Mesendoderm (in vitro differentiated cells): ENCODE measurements at regions not wholly inside any gene's neighbourhood (a gene's known extent, or its start where the extent isn't known, plus 50 kb on each side); places are given as distances from the start of the nearest gene placed in this dataset.
A peak's percentile ranks its signal among the peaks of the same experiment; 100 is the strongest.

Experiments
- DNase-seq: peaks from one replicate; pipeline ENCODE4 v3.0.0; 2013
- H2AK5ac ChIP-seq: 2 replicates; pipeline ENCODE4 v1.6.1; 2013; ENCODE audit warnings: low read length, inconsistent platforms
- H2BK120ac ChIP-seq: 2 replicates; pipeline ENCODE4 v1.6.1; 2013; ENCODE audit warnings: low read depth, mild to moderate bottlenecking, low read length, moderate library complexity, mixed read lengths
- H2BK15ac ChIP-seq: replicated peaks from 2 replicates; pipeline ENCODE4 v1.6.1; 2013; ENCODE audit warnings: low read depth, mild to moderate bottlenecking, moderate library complexity
- H2BK5ac ChIP-seq: 2 replicates; pipeline ENCODE4 v1.6.1; 2013; ENCODE audit warnings: low read length, inconsistent platforms
- H3K18ac ChIP-seq: 2 replicates; pipeline ENCODE4 v1.6.1; 2013; ENCODE audit warnings: mild to moderate bottlenecking, low read length, mixed read lengths
- H3K23ac ChIP-seq: one replicate; pipeline ENCODE4 v1.6.1; 2013; ENCODE audit warnings: low read length
- H3K27ac ChIP-seq: 2 replicates; pipeline ENCODE4 v1.5.1; 2013; ENCODE audit warnings: low read depth, mild to moderate bottlenecking, inconsistent platforms, low read length, moderate library complexity
- H3K27me3 ChIP-seq: 2 replicates; pipeline ENCODE4 v1.6.1; 2013; ENCODE audit warnings: low read length, control low read depth, mild to moderate bottlenecking, inconsistent platforms; ENCODE audit not compliant: insufficient read depth, poor library complexity
- H3K36me3 ChIP-seq: 2 replicates; pipeline ENCODE4 v1.6.1; 2013; ENCODE audit warnings: low read length, inconsistent platforms; ENCODE audit not compliant: control insufficient read depth, insufficient read depth
- H3K4ac ChIP-seq: one replicate; pipeline ENCODE4 v1.6.1; 2013; ENCODE audit warnings: low read depth, mild to moderate bottlenecking, low read length, moderate library complexity
- H3K4me1 ChIP-seq: 2 replicates; pipeline ENCODE4 v1.6.1; 2013; ENCODE audit warnings: low read depth, low read length, inconsistent platforms; ENCODE audit not compliant: control insufficient read depth
- H3K4me2 ChIP-seq: 2 replicates; pipeline ENCODE4 v1.6.1; 2013; ENCODE audit warnings: low read length
- H3K4me3 ChIP-seq: 2 replicates; pipeline ENCODE4 v1.5.1; 2013; ENCODE audit warnings: mild to moderate bottlenecking, low read length
- H3K56ac ChIP-seq: one replicate; pipeline ENCODE4 v1.6.1; 2013; ENCODE audit warnings: low read length
- H3K79me1 ChIP-seq: 2 replicates; pipeline ENCODE4 v1.6.1; 2013; ENCODE audit warnings: low read length, inconsistent platforms
- H3K79me2 ChIP-seq: 2 replicates; pipeline ENCODE4 v1.6.1; 2013; ENCODE audit warnings: mild to moderate bottlenecking, low read length; ENCODE audit not compliant: control insufficient read depth, insufficient read depth
- H3K9ac ChIP-seq: 2 replicates; pipeline ENCODE4 v1.6.1; 2013; ENCODE audit warnings: low read length, inconsistent platforms
- H4K5ac ChIP-seq: one replicate; pipeline ENCODE4 v1.6.1; 2013; ENCODE audit warnings: low read length
- H4K8ac ChIP-seq: one replicate; pipeline ENCODE4 v1.6.1; 2013; ENCODE audit warnings: low read depth, mild to moderate bottlenecking, control low read depth, low read length, moderate library complexity
- WGBS: extraction: QIAGEN DNeasy Blood & Tissue Kit; methylation state at CpG from one replicate; pipeline ENCODE4 v1.1.7; 2013; ENCODE audit warnings: low lambda C conversion rate, missing lambda C conversion rate; ENCODE audit not compliant: insufficient coverage; ENCODE audit errors: extremely low coverage; 5-methylcytosine and 5-hydroxymethylcytosine counted together

GRCh38 chr6:126821706-126822105 lies 296.8 kb upstream of the RSPO3 start:
- H3K79me1 ChIP-seq, result no peaks in the 10 kb centered on the region
- H3K27me3 ChIP-seq, result no peaks in the 10 kb centered on the region
- no CpG with 5 or more reads among the region's 2 CpGs for WGBS
- H2BK120ac ChIP-seq, result no peak overlapping the region
- no peak overlapping the region for H3K18ac ChIP-seq
- no peak overlapping the region for H2BK15ac ChIP-seq
- H3K23ac ChIP-seq, result no peak overlapping the region
- DNase-seq, result no peak
- H3K4ac ChIP-seq, result no peak overlapping the region
- no peaks in the 10 kb centered on the region for H3K79me2 ChIP-seq
- H2AK5ac ChIP-seq, result no peak overlapping the region
- no peak overlapping the region for H3K27ac ChIP-seq
- H3K9ac ChIP-seq, result no peak overlapping the region
- no peak overlapping the region for H3K4me3 ChIP-seq
- H4K5ac ChIP-seq, result no peak overlapping the region
- no peak overlapping the region for H3K56ac ChIP-seq
- no peak overlapping the region for H2BK5ac ChIP-seq
- no peak overlapping the region for H3K4me2 ChIP-seq
- H4K8ac ChIP-seq, result no peak overlapping the region
- peaks cover 2% of the 10 kb centered on the region for H3K4me1 ChIP-seq
- H3K36me3 ChIP-seq, result no peaks in the 10 kb centered on the region

- no peak overlapping the region for H3K9ac ChIP-seq
- H4K8ac ChIP-seq, result no peak overlapping the region
- peak; percentile 78 for DNase-seq
- H3K18ac ChIP-seq, result no peak overlapping the region
- H4K5ac ChIP-seq, result no peak overlapping the region
- no peak overlapping the region for H3K23ac ChIP-seq
- no peak overlapping the region for H2BK15ac ChIP-seq
- no peak overlapping the region for H3K4ac ChIP-seq
- peaks cover 2% of the 10 kb centered on the region for H3K4me1 ChIP-seq
- H3K79me1 ChIP-seq, result no peaks in the 10 kb centered on the region
- H3K79me2 ChIP-seq, result no peaks in the 10 kb centered on the region
- H3K36me3 ChIP-seq, result no peaks in the 10 kb centered on the region
- no peak overlapping the region for H3K56ac ChIP-seq
- H2BK120ac ChIP-seq, result no peak overlapping the region
- H3K4me3 ChIP-seq, result no peak overlapping the region
- no peak overlapping the region for H2BK5ac ChIP-seq
- no peak overlapping the region for H2AK5ac ChIP-seq
- H3K27me3 ChIP-seq, result no peaks in the 10 kb centered on the region
- WGBS, result no CpG with 5 or more reads among the region's 2 CpGs
- H3K4me2 ChIP-seq, result no peak overlapping the region
- H3K27ac ChIP-seq, result no peak overlapping the region
These were observed 294.2 kb upstream of the RSPO3 start for GRCh38 chr6:126824226-126824625.

GRCh38 chr6:126824815-126825214 lies 293.7 kb upstream of the RSPO3 start:
- H4K8ac ChIP-seq, result no peak overlapping the region
- H2BK120ac ChIP-seq, result no peak overlapping the region
- peak overlapping the region; percentile 60 for H3K18ac ChIP-seq
- no peak overlapping the region for H3K56ac ChIP-seq
- H3K4me2 ChIP-seq, result no peak overlapping the region
- H3K4me1 ChIP-seq, result peaks cover 2% of the 10 kb centered on the region
- H3K4me3 ChIP-seq, result no peak overlapping the region
- H3K79me2 ChIP-seq, result no peaks in the 10 kb centered on the region
- DNase-seq, result no peak
- no peak overlapping the region for H2AK5ac ChIP-seq
- H3K79me1 ChIP-seq, result no peaks in the 10 kb centered on the region
- WGBS, result no CpG with 5 or more reads among the region's 2 CpGs
- H4K5ac ChIP-seq, result no peak overlapping the region
- peak overlapping the region; percentile 8 for H3K27ac ChIP-seq
- no peak overlapping the region for H3K9ac ChIP-seq
- no peak overlapping the region for H3K23ac ChIP-seq
- H2BK5ac ChIP-seq, result no peak overlapping the region
- H3K36me3 ChIP-seq, result no peaks in the 10 kb centered on the region
- H3K4ac ChIP-seq, result peak overlapping the region; percentile 4
- no peak overlapping the region for H2BK15ac ChIP-seq
- no peaks in the 10 kb centered on the region for H3K27me3 ChIP-seq

GRCh38 chr6:126826166-126826714 lies 292.2 kb upstream of the RSPO3 start:
- H3K79me2 ChIP-seq, result no peaks in the 10 kb centered on the region
- no peak overlapping the region for H2BK120ac ChIP-seq
- no peak overlapping the region for H3K56ac ChIP-seq
- no peaks in the 10 kb centered on the region for H3K27me3 ChIP-seq
- no peak for DNase-seq
- H3K4me1 ChIP-seq, result peaks cover 2% of the 10 kb centered on the region
- H3K27ac ChIP-seq, result no peak overlapping the region
- no CpG with 5 or more reads among the region's 1 CpG for WGBS
- H3K23ac ChIP-seq, result no peak overlapping the region
- H3K36me3 ChIP-seq, result no peaks in the 10 kb centered on the region
- peak overlapping the region; percentile 57 for H2BK15ac ChIP-seq
- H3K18ac ChIP-seq, result no peak overlapping the region
- no peak overlapping the region for H4K5ac ChIP-seq
- no peak overlapping the region for H3K4me2 ChIP-seq
- H3K4me3 ChIP-seq, result no peak overlapping the region
- H2BK5ac ChIP-seq, result no peak overlapping the region
- no peak overlapping the region for H3K4ac ChIP-seq
- H2AK5ac ChIP-seq, result no peak overlapping the region
- no peak overlapping the region for H3K9ac ChIP-seq
- H3K79me1 ChIP-seq, result no peaks in the 10 kb centered on the region
- no peak overlapping the region for H4K8ac ChIP-seq

- Histone ChIP-seq H2BK5ac (no peak overlapping the region), H3K23ac (no peak overlapping the region), H3K27me3 (no peaks in the 10 kb centered on the region), H3K18ac (no peak overlapping the region), H3K27ac (no peak overlapping the region), H3K4me3 (no peak overlapping the region), H2BK15ac (no peak overlapping the region), H3K79me1 (no peaks in the 10 kb centered on the region), H4K5ac (no peak overlapping the region), H2AK5ac (no peak overlapping the region), H3K56ac (no peak overlapping the region), H4K8ac (no peak overlapping the region), H3K36me3 (no peaks in the 10 kb centered on the region), H3K4me1 (no peaks in the 10 kb centered on the region), H3K4me2 (no peak overlapping the region), H3K79me2 (no peaks in the 10 kb centered on the region), H3K9ac (no peak overlapping the region), H2BK120ac (no peak overlapping the region), H3K4ac (no peak overlapping the region)
- DNase-seq, result no peak
- no CpG with 5 or more reads among the region's 5 CpGs for WGBS
These were observed 287.0 kb upstream of the RSPO3 start for GRCh38 chr6:126831461-126831860.

- Histone ChIP-seq H4K5ac (no peak overlapping the region), H4K8ac (no peak overlapping the region), H3K18ac (no peak overlapping the region), H3K4me2 (no peak overlapping the region), H3K36me3 (no peaks in the 10 kb centered on the region), H3K27me3 (no peaks in the 10 kb centered on the region), H3K9ac (no peak overlapping the region), H2BK15ac (no peak overlapping the region), H2AK5ac (no peak overlapping the region), H3K79me1 (no peaks in the 10 kb centered on the region), H2BK5ac (no peak overlapping the region), H3K4me3 (no peak overlapping the region), H3K27ac (no peak overlapping the region), H3K4ac (no peak overlapping the region), H3K79me2 (no peaks in the 10 kb centered on the region), H3K23ac (no peak overlapping the region), H2BK120ac (no peak overlapping the region), H3K4me1 (no peaks in the 10 kb centered on the region), H3K56ac (no peak overlapping the region)
- no CpG with 5 or more reads among the region's 1 CpG for WGBS
- DNase-seq, result no peak
These were observed 275.7 kb upstream of the RSPO3 start for GRCh38 chr6:126842769-126843168.
